H1 (cell line): ENCODE measurements at regions not wholly inside any gene's neighbourhood (a gene's known extent, or its start where the extent isn't known, plus 50 kb on each side); places are given as distances from the start of the nearest gene placed in this dataset.

ENCODE experiments used
- BRCA1 ChIP-seq: IDR thresholded peaks from 2 replicates; pipeline ENCODE4 v1.6.1; 2012; ENCODE audit warnings: low read depth, low read length, improper control_type of control experiment
- POLR2A ChIP-seq, 2 experiments: IDR thresholded peaks; 1 replicate in 1 of 2; 2 replicates in 1 of 2; pipeline ENCODE4 v1.6.1; 2011; ENCODE audit warnings: low read depth in 2 of 2, low read length in 2 of 2, mild to moderate bottlenecking in 2 of 2; ENCODE audit errors: control extremely low read depth in 1 of 2
- SIN3A ChIP-seq, 2 experiments: IDR thresholded peaks in 1 of 2; conservative IDR thresholded peaks in 1 of 2; 2 replicates each; pipeline ENCODE4 v1.6.1; 2011 to 2012; ENCODE audit warnings: low read length in 2 of 2, improper control_type of control experiment in 1 of 2, low read depth in 1 of 2, mild to moderate bottlenecking in 1 of 2
- SP2 ChIP-seq: IDR thresholded peaks from 2 replicates; pipeline ENCODE4 v1.6.1; 2012; ENCODE audit warnings: mild to moderate bottlenecking, low read length, inconsistent platforms

GRCh38 chrX:55335296-55335695, 70.6 kb upstream of the PAGE3 start (continued):
- TF ChIP-seq SP2 (no peak), POLR2A (IDR thresholded peaks at IDR 0.05; ENCODE audit: control extremely low read depth in 1 of 2, low read depth in 2 of 2, low read length in 2 of 2) (no peak), BRCA1 (no peak), SIN3A (conservative IDR thresholded peaks at IDR 0.05 in 1 of 2, IDR thresholded peaks at IDR 0.05 in 1 of 2; ENCODE audit: low read depth in 1 of 2, low read length in 2 of 2) (no peak)
